ENCODE measurements at regions not wholly inside any gene's neighbourhood (a gene's known extent, or its start where the extent isn't known, plus 50 kb on each side); places are given as distances from the start of the nearest gene placed in this dataset.

DNA sequence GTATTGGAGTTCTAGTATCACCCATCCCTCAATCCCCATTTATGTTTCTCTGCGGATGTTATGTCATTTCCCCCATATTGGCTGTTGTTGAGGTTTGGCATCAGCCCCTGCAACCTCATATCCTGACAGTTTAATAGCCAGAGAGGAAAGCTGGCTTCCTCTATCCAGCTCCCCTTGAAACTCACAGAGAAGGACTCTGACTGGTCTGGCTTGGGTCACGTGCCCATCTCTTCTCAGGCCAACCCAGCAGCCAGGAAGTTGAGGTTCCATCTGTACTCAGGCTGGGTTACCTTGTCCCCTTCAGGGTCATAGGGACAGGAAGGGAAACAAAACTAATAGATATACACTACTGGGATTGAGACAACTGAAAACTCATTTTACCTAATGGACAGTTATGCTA, 148.0 kb upstream of the SLC14A2 start:
- DNase-seq: no peak
- Histone ChIP-seq H3K27me3 (no peaks in the 10 kb centered on the region), H3K9me3 (no peaks in the 10 kb centered on the region), H3K9ac (ENCODE audit: low read depth in 2 of 2, low read length in 2 of 2) (no peak overlapping the region), H3K4me3 (no peak overlapping the region), H3K27ac (no peak overlapping the region), H3K4me1 (no peaks in the 10 kb centered on the region), H3K36me3 (no peaks in the 10 kb centered on the region)
- TF ChIP-seq, protein P1, sequence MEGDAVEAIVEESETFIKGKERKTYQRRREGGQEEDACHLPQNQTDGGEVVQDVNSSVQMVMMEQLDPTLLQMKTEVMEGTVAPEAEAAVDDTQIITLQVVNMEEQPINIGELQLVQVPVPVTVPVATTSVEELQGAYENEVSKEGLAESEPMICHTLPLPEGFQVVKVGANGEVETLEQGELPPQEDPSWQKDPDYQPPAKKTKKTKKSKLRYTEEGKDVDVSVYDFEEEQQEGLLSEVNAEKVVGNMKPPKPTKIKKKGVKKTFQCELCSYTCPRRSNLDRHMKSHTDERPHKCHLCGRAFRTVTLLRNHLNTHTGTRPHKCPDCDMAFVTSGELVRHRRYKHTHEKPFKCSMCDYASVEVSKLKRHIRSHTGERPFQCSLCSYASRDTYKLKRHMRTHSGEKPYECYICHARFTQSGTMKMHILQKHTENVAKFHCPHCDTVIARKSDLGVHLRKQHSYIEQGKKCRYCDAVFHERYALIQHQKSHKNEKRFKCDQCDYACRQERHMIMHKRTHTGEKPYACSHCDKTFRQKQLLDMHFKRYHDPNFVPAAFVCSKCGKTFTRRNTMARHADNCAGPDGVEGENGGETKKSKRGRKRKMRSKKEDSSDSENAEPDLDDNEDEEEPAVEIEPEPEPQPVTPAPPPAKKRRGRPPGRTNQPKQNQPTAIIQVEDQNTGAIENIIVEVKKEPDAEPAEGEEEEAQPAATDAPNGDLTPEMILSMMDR (IDR thresholded peaks at IDR 0.05): no peak
- intact Hi-C loops (cut with DNase I): no loop called here

DNA sequence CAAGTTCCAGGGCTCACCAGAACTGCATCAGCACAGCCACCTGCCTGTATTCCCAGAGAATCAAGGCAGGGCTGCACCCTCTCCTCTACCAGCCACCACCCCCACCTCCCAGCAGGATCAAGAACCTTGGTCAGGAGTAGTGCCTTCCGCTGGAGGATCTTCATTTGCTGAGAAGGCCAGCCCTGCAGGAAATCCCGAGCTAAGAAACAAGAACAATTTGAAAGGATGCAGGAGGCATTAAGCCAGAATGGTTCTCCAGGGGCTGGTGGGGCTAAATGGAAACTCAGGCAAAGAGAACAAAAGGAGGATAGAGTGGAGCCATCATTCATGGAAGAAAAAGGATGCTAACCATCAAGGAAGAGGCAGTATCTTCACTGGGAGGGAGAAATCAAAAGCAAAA, 147.3 kb upstream of the SLC14A2 start:
- Histone ChIP-seq H3K9ac (ENCODE audit: low read depth in 2 of 2, low read length in 2 of 2) (no peak overlapping the region), H3K9me3 (no peaks in the 10 kb centered on the region), H3K4me3 (no peak overlapping the region), H3K27ac (no peak overlapping the region), H3K36me3 (no peaks in the 10 kb centered on the region), H3K4me1 (no peaks in the 10 kb centered on the region), H3K27me3 (no peaks in the 10 kb centered on the region)
- TF ChIP-seq, protein P1 (IDR thresholded peaks at IDR 0.05): no peak
- DNase-seq: no peak
- intact Hi-C loops (cut with DNase I): no loop called here

DNA sequence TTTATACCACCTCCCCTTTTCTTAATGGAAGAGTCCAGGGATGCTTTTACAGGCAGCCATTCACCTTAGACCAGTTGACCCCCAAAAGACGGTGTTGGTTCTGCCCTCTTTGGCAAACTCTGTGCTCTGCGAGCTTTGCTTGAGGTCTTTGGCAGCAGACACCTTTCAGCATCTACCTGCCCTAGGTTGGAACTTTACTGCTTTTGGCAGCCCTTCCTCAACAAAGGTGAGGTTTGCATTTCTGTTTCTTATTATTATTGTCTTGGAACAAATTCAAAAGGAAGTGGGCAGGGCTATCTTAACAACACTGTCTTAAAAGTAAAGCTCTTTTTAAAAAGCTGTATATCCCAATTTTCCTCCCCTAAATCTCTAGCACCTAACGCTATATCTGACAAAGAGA, 136.4 kb upstream of the SLC14A2 start:
- no peaks in the 10 kb centered on the region for H3K27me3 ChIP-seq
- DNase-seq: peak; percentile 42
- H3K9me3 ChIP-seq: no peaks in the 10 kb centered on the region
- no peaks in the 10 kb centered on the region for H3K36me3 ChIP-seq
- H3K4me3 ChIP-seq: no peak overlapping the region
- TF ChIP-seq, protein P1 (IDR thresholded peaks at IDR 0.05): no peak
- H3K27ac ChIP-seq: no peak overlapping the region
- no peak overlapping the region for H3K9ac ChIP-seq (ENCODE audit: low read depth in 2 of 2, low read length in 2 of 2)
- intact Hi-C loops (cut with DNase I): no loop called here
- H3K4me1 ChIP-seq: no peaks in the 10 kb centered on the region

DNA sequence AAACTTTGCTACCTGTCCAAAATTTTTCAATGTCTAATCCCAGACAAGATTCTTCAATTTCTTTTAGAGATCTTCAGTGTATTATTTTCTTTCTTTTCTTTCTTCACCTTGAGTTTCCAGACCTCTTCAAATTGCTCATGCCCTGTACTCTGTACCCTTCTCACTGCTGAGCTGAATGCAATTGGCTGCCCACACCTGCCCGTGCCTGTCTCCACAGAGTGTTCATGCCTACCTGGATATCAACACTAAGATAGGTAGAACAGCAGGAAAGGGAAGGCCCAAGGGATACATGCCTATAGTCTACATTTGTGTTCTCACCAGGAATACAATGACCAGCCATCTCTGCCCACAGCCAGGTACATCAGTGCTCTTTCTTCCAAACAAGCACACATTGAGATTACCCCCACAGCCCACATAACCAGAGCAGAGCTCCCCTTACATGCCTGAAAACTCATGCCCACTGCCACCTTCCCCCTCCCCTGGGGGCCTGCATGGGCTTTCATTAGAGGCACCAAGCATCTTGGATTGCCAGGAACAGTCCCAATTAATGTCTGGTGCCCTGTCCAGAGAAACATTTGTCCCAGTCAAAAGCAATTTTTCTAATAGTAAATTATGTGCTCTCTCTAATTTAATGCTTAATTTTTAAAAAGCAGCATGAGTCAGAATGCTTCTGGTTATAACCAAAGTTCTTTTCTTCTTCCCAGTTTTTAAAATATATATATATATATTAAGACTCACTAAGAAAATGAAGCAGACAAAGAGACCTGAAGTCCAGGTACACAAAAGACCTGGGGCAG, 134.9 kb upstream of the SLC14A2 start:
- H3K27me3 ChIP-seq: no peaks in the 10 kb centered on the region
- TF ChIP-seq, protein P1 (IDR thresholded peaks at IDR 0.05): no peak
- no peak overlapping the region for H3K4me3 ChIP-seq
- H3K4me1 ChIP-seq: no peaks in the 10 kb centered on the region
- no peaks in the 10 kb centered on the region for H3K36me3 ChIP-seq
- DNase-seq: no peak
- H3K27ac ChIP-seq: no peak overlapping the region
- no peaks in the 10 kb centered on the region for H3K9me3 ChIP-seq
- intact Hi-C loops (cut with DNase I): no loop called here
- H3K9ac ChIP-seq (ENCODE audit: low read depth in 2 of 2, low read length in 2 of 2): no peak overlapping the region

DNA sequence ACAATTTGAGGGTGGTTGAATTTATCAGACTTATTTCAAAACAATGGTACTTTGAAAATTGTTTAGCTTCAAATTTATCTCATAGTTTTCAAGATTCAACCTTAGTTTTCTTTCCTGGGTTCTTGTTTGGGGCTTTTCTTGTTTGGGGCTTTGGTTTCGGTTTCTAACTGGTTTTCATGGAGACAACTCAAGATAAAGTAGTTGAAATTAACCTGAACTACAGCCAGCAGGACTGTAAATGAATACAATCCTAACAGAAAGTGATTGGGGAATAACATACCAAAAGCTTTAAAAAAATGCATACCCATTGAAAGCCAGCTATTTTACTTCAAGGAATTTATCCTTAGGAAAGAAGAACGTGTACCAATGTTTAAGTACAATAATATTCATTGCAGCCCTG, 133.5 kb upstream of the SLC14A2 start:
- DNase-seq: no peak
- TF ChIP-seq, protein P1 (IDR thresholded peaks at IDR 0.05): no peak
- no peaks in the 10 kb centered on the region for H3K4me1 ChIP-seq
- H3K4me3 ChIP-seq: no peak overlapping the region
- H3K36me3 ChIP-seq: no peaks in the 10 kb centered on the region
- H3K27ac ChIP-seq: no peak overlapping the region
- H3K27me3 ChIP-seq: no peaks in the 10 kb centered on the region
- H3K9ac ChIP-seq (ENCODE audit: low read depth in 2 of 2, low read length in 2 of 2): no peak overlapping the region
- intact Hi-C loops (cut with DNase I): no loop called here
- H3K9me3 ChIP-seq: no peaks in the 10 kb centered on the region
